ENCODE measurements at regions not wholly inside any gene's neighbourhood (a gene's known extent, or its start where the extent isn't known, plus 50 kb on each side); places are given as distances from the start of the nearest gene placed in this dataset.

DNA sequence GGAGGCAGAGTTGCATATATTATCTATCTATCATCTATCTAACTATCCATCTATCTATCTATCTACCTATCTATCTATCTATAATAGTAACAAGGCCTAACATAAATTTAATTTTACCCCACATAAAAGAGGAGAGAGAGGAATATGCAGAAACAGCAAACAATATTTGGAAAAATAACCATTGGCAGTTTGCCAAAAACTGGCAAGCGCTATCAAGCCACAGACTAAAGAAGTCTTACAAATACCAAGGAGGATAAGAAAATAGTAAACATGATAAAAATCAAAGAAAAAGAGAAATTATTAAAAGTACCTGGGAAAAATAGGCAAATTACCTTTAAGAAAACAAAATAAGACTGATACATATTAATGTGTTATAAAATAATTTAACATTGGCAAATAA, 230.8 kb downstream of the CPXCR1 start:
- TF ChIP-seq, protein P1, sequence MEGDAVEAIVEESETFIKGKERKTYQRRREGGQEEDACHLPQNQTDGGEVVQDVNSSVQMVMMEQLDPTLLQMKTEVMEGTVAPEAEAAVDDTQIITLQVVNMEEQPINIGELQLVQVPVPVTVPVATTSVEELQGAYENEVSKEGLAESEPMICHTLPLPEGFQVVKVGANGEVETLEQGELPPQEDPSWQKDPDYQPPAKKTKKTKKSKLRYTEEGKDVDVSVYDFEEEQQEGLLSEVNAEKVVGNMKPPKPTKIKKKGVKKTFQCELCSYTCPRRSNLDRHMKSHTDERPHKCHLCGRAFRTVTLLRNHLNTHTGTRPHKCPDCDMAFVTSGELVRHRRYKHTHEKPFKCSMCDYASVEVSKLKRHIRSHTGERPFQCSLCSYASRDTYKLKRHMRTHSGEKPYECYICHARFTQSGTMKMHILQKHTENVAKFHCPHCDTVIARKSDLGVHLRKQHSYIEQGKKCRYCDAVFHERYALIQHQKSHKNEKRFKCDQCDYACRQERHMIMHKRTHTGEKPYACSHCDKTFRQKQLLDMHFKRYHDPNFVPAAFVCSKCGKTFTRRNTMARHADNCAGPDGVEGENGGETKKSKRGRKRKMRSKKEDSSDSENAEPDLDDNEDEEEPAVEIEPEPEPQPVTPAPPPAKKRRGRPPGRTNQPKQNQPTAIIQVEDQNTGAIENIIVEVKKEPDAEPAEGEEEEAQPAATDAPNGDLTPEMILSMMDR (IDR thresholded peaks at IDR 0.05): no peak
- TF ChIP-seq GATA2 (CRISPR knock-in tag; IDR thresholded peaks at IDR 0.05) (no peak), MEF2A (IDR thresholded peaks at IDR 0.05; ENCODE audit: borderline replicate concordance, low read depth) (no peak), GABPA (IDR thresholded peaks at IDR 0.05; ENCODE audit: low read depth) (no peak), TAF1 (IDR thresholded peaks at IDR 0.05; ENCODE audit: borderline replicate concordance, low read depth, low read length) (no peak), MXI1 (IDR thresholded peaks at IDR 0.05; ENCODE audit: low read depth, low read length) (no peak)
- TF ChIP-seq, protein P2, sequence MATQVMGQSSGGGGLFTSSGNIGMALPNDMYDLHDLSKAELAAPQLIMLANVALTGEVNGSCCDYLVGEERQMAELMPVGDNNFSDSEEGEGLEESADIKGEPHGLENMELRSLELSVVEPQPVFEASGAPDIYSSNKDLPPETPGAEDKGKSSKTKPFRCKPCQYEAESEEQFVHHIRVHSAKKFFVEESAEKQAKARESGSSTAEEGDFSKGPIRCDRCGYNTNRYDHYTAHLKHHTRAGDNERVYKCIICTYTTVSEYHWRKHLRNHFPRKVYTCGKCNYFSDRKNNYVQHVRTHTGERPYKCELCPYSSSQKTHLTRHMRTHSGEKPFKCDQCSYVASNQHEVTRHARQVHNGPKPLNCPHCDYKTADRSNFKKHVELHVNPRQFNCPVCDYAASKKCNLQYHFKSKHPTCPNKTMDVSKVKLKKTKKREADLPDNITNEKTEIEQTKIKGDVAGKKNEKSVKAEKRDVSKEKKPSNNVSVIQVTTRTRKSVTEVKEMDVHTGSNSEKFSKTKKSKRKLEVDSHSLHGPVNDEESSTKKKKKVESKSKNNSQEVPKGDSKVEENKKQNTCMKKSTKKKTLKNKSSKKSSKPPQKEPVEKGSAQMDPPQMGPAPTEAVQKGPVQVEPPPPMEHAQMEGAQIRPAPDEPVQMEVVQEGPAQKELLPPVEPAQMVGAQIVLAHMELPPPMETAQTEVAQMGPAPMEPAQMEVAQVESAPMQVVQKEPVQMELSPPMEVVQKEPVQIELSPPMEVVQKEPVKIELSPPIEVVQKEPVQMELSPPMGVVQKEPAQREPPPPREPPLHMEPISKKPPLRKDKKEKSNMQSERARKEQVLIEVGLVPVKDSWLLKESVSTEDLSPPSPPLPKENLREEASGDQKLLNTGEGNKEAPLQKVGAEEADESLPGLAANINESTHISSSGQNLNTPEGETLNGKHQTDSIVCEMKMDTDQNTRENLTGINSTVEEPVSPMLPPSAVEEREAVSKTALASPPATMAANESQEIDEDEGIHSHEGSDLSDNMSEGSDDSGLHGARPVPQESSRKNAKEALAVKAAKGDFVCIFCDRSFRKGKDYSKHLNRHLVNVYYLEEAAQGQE (IDR thresholded peaks at IDR 0.05; ENCODE audit: low read depth, low read length): no peak
- TF ChIP-seq, protein P3, sequence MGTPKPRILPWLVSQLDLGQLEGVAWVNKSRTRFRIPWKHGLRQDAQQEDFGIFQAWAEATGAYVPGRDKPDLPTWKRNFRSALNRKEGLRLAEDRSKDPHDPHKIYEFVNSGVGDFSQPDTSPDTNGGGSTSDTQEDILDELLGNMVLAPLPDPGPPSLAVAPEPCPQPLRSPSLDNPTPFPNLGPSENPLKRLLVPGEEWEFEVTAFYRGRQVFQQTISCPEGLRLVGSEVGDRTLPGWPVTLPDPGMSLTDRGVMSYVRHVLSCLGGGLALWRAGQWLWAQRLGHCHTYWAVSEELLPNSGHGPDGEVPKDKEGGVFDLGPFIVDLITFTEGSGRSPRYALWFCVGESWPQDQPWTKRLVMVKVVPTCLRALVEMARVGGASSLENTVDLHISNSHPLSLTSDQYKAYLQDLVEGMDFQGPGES (IDR thresholded peaks at IDR 0.05; ENCODE audit: low read depth, low read length): no peak
- TF ChIP-seq, protein P4, sequence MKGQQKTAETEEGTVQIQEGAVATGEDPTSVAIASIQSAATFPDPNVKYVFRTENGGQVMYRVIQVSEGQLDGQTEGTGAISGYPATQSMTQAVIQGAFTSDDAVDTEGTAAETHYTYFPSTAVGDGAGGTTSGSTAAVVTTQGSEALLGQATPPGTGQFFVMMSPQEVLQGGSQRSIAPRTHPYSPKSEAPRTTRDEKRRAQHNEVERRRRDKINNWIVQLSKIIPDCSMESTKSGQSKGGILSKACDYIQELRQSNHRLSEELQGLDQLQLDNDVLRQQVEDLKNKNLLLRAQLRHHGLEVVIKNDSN (IDR thresholded peaks at IDR 0.05; ENCODE audit: borderline replicate concordance, low read depth): no peak
- TF ChIP-seq, protein P5, sequence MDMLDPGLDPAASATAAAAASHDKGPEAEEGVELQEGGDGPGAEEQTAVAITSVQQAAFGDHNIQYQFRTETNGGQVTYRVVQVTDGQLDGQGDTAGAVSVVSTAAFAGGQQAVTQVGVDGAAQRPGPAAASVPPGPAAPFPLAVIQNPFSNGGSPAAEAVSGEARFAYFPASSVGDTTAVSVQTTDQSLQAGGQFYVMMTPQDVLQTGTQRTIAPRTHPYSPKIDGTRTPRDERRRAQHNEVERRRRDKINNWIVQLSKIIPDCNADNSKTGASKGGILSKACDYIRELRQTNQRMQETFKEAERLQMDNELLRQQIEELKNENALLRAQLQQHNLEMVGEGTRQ (IDR thresholded peaks at IDR 0.05; ENCODE audit: borderline replicate concordance, low read depth, low read length): no peak

All from SK-N-SH (cell line).